Stimulated activated naive CD8-positive, alpha-beta T cell treated with anti-CD3 and anti-CD28 coated beads, Interleukin-15, amount 100 ng/mL, for 72 hours (primary cell): ENCODE measurements at regions not wholly inside any gene's neighbourhood (a gene's known extent, or its start where the extent isn't known, plus 50 kb on each side); places are given as distances from the start of the nearest gene placed in this dataset.

Source experiments
- ATAC-seq: fragments of 150-1000 bp; cut with Tn5 transposase; 2 replicates; pipeline ENCODE4 v1.10.0; 2021; ENCODE audit warnings: mild to moderate bottlenecking, moderate library complexity
- DNase-seq, 2 donors: peaks; one replicate each; pipeline ENCODE4 v3.0.0; 2021 to 2022
- H3K27ac Mint-ChIP-seq, 2 donors: one replicate each; pipeline ENCODE4 v1.8.0; 2022; ENCODE audit warnings: mild to moderate bottlenecking in 2 of 2, mixed read lengths in 2 of 2, moderate library complexity in 2 of 2
- H3K27me3 Mint-ChIP-seq: one replicate; pipeline ENCODE4 v1.8.0; 2022; ENCODE audit warnings: mixed read lengths
- H3K4me1 Mint-ChIP-seq: one replicate; pipeline ENCODE4 v1.8.0; 2022; ENCODE audit warnings: mild to moderate bottlenecking, mixed read lengths
- H3K4me3 Mint-ChIP-seq, 2 donors: one replicate each; pipeline ENCODE4 v1.8.0; 2022; ENCODE audit warnings: mild to moderate bottlenecking in 2 of 2, mixed read lengths in 2 of 2, moderate library complexity in 1 of 2
- H3K9me3 Mint-ChIP-seq, 2 donors: one replicate each; pipeline ENCODE4 v1.8.0; 2022; ENCODE audit warnings: mixed read lengths in 2 of 2

- H3K4me3 Mint-ChIP-seq: no peak overlapping the region
- no peaks in the 10 kb centered on the region for H3K9me3 Mint-ChIP-seq
- ATAC-seq: no peak
- no peak for DNase-seq
- no peak overlapping the region for H3K27ac Mint-ChIP-seq
- H3K27me3 Mint-ChIP-seq: no peaks in the 10 kb centered on the region
- H3K4me1 Mint-ChIP-seq: no peaks in the 10 kb centered on the region
Measured at GRCh38 chr1:87787551-87787950, 458.9 kb downstream of the LMO4 start.

GRCh38 chr1:87790756-87791155 is 462.1 kb downstream of the LMO4 start:
- Mint-ChIP-seq H3K9me3 (no peaks in the 10 kb centered on the region), H3K27me3 (no peaks in the 10 kb centered on the region), H3K27ac (no peak overlapping the region), H3K4me1 (no peaks in the 10 kb centered on the region), H3K4me3 (no peak overlapping the region)
- DNase-seq: no peak
- no peak for ATAC-seq

GRCh38 chr1:87791931-87792740 is 463.5 kb downstream of the LMO4 start:
- no peak for DNase-seq
- no peaks in the 10 kb centered on the region for H3K4me1 Mint-ChIP-seq
- H3K4me3 Mint-ChIP-seq: no peak overlapping the region
- H3K27me3 Mint-ChIP-seq: no peaks in the 10 kb centered on the region
- H3K9me3 Mint-ChIP-seq: no peaks in the 10 kb centered on the region
- no peak overlapping the region for H3K27ac Mint-ChIP-seq
- no peak for ATAC-seq

GRCh38 chr1:87794788-87795614 is 466.3 kb downstream of the LMO4 start:
- no peaks in the 10 kb centered on the region for H3K27me3 Mint-ChIP-seq
- no peaks in the 10 kb centered on the region for H3K4me1 Mint-ChIP-seq
- no peak for DNase-seq
- no peak overlapping the region for H3K27ac Mint-ChIP-seq
- no peak for ATAC-seq
- H3K4me3 Mint-ChIP-seq: no peak overlapping the region
- H3K9me3 Mint-ChIP-seq: no peaks in the 10 kb centered on the region

- H3K27me3 Mint-ChIP-seq: no peaks in the 10 kb centered on the region
- DNase-seq (no peak), ATAC-seq (no peak)
- H3K9me3 Mint-ChIP-seq: no peaks in the 10 kb centered on the region
- H3K4me1 Mint-ChIP-seq: no peaks in the 10 kb centered on the region
- peak overlapping the region in 1 of 2 donors; percentile 35 for H3K27ac Mint-ChIP-seq
- H3K4me3 Mint-ChIP-seq: no peak overlapping the region
Measured at GRCh38 chr1:87795615-87796337, 467.1 kb downstream of the LMO4 start.

GRCh38 chr1:87796471-87796901 is 467.8 kb downstream of the LMO4 start:
- no peak for ATAC-seq
- no peak overlapping the region for H3K27ac Mint-ChIP-seq
- H3K4me1 Mint-ChIP-seq: no peaks in the 10 kb centered on the region
- H3K9me3 Mint-ChIP-seq: no peaks in the 10 kb centered on the region
- no peak for DNase-seq
- H3K4me3 Mint-ChIP-seq: no peak overlapping the region
- H3K27me3 Mint-ChIP-seq: no peaks in the 10 kb centered on the region

GRCh38 chr1:87799451-87799850 is 470.8 kb downstream of the LMO4 start:
- Mint-ChIP-seq H3K27me3 (no peaks in the 10 kb centered on the region), H3K4me3 (no peak overlapping the region), H3K9me3 (no peaks in the 10 kb centered on the region), H3K27ac (no peak overlapping the region), H3K4me1 (no peaks in the 10 kb centered on the region)
- DNase-seq: no peak
- no peak for ATAC-seq

- DNase-seq: no peak
- no peak for ATAC-seq
- H3K4me3 Mint-ChIP-seq: no peak overlapping the region
- no peaks in the 10 kb centered on the region for H3K4me1 Mint-ChIP-seq
- no peaks in the 10 kb centered on the region for H3K27me3 Mint-ChIP-seq
- H3K27ac Mint-ChIP-seq: no peak overlapping the region
- H3K9me3 Mint-ChIP-seq: no peaks in the 10 kb centered on the region
Measured at GRCh38 chr1:87800006-87800405, 471.3 kb downstream of the LMO4 start.

GRCh38 chr1:87803375-87803774 is 474.7 kb downstream of the LMO4 start:
- no peak for DNase-seq
- Mint-ChIP-seq H3K27me3 (no peaks in the 10 kb centered on the region), H3K9me3 (no peaks in the 10 kb centered on the region), H3K27ac (no peak overlapping the region), H3K4me1 (no peaks in the 10 kb centered on the region), H3K4me3 (no peak overlapping the region)
- no peak for ATAC-seq

GRCh38 chr1:87804128-87804527 is 475.4 kb downstream of the LMO4 start:
- no peak for ATAC-seq
- no peak overlapping the region for H3K4me3 Mint-ChIP-seq
- no peaks in the 10 kb centered on the region for H3K4me1 Mint-ChIP-seq
- DNase-seq: no peak
- H3K27me3 Mint-ChIP-seq: no peaks in the 10 kb centered on the region
- no peaks in the 10 kb centered on the region for H3K9me3 Mint-ChIP-seq
- no peak overlapping the region for H3K27ac Mint-ChIP-seq

- Mint-ChIP-seq H3K27ac (no peak overlapping the region), H3K9me3 (no peaks in the 10 kb centered on the region), H3K4me3 (no peak overlapping the region), H3K27me3 (no peaks in the 10 kb centered on the region), H3K4me1 (no peaks in the 10 kb centered on the region)
- DNase-seq: no peak
- no peak for ATAC-seq
Measured at GRCh38 chr1:87805666-87806378, 477.1 kb downstream of the LMO4 start.

GRCh38 chr1:87806379-87807094 is 477.9 kb downstream of the LMO4 start:
- Mint-ChIP-seq H3K4me1 (no peaks in the 10 kb centered on the region), H3K4me3 (no peak overlapping the region), H3K27ac (no peak overlapping the region), H3K9me3 (no peaks in the 10 kb centered on the region), H3K27me3 (no peaks in the 10 kb centered on the region)
- no peak for ATAC-seq
- DNase-seq: no peak

- Mint-ChIP-seq H3K4me1 (no peaks in the 10 kb centered on the region), H3K27ac (no peak overlapping the region), H3K4me3 (no peak overlapping the region), H3K27me3 (no peaks in the 10 kb centered on the region), H3K9me3 (no peaks in the 10 kb centered on the region)
- ATAC-seq: no peak
- no peak for DNase-seq
Measured at GRCh38 chr1:87810166-87810565, 481.5 kb downstream of the LMO4 start.

GRCh38 chr1:87812871-87813577 is 484.3 kb downstream of the LMO4 start:
- H3K27ac Mint-ChIP-seq: no peak overlapping the region
- no peaks in the 10 kb centered on the region for H3K4me1 Mint-ChIP-seq
- no peak for DNase-seq
- H3K27me3 Mint-ChIP-seq: no peaks in the 10 kb centered on the region
- no peak for ATAC-seq
- no peak overlapping the region for H3K4me3 Mint-ChIP-seq
- no peaks in the 10 kb centered on the region for H3K9me3 Mint-ChIP-seq
